ENCODE measurements at regions not wholly inside any gene's neighbourhood (a gene's known extent, or its start where the extent isn't known, plus 50 kb on each side); places are given as distances from the start of the nearest gene placed in this dataset.

DNA sequence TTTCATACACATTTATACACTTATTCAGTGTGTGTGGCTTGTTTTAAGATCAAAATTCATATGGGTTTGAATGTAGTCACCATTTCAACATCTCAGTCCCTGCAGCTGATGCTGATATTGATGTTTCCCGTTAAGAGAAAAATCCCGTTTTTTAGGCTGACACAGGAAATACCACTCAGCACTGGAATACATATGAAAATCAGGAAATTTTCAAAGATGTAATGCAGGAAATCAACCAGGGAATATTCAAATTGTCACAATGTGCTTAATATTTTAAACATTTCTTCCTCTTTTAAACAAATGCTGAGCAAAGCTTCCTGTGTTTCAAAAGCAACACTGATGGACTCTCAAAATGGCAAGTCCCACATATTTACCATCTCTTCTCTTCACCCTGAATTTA lies 94.5 kb upstream of the MARCKS start:
- TF ChIP-seq, protein P1, sequence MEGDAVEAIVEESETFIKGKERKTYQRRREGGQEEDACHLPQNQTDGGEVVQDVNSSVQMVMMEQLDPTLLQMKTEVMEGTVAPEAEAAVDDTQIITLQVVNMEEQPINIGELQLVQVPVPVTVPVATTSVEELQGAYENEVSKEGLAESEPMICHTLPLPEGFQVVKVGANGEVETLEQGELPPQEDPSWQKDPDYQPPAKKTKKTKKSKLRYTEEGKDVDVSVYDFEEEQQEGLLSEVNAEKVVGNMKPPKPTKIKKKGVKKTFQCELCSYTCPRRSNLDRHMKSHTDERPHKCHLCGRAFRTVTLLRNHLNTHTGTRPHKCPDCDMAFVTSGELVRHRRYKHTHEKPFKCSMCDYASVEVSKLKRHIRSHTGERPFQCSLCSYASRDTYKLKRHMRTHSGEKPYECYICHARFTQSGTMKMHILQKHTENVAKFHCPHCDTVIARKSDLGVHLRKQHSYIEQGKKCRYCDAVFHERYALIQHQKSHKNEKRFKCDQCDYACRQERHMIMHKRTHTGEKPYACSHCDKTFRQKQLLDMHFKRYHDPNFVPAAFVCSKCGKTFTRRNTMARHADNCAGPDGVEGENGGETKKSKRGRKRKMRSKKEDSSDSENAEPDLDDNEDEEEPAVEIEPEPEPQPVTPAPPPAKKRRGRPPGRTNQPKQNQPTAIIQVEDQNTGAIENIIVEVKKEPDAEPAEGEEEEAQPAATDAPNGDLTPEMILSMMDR (IDR thresholded peaks at IDR 0.05), result no peak
- TF ChIP-seq EP300 (IDR thresholded peaks at IDR 0.05) (no peak), POLR2AphosphoS5 (IDR thresholded peaks at IDR 0.05) (no peak)
